GM21447 (cell line): ENCODE measurements at regions not wholly inside any gene's neighbourhood (a gene's known extent, or its start where the extent isn't known, plus 50 kb on each side); places are given as distances from the start of the nearest gene placed in this dataset.

Experiments
- ATAC-seq: cut with Tn5 transposase; IDR thresholded peaks from one replicate; pipeline ENCODE4 v1.9.1; 2021; ENCODE audit not compliant: unreplicated experiment

DNA sequence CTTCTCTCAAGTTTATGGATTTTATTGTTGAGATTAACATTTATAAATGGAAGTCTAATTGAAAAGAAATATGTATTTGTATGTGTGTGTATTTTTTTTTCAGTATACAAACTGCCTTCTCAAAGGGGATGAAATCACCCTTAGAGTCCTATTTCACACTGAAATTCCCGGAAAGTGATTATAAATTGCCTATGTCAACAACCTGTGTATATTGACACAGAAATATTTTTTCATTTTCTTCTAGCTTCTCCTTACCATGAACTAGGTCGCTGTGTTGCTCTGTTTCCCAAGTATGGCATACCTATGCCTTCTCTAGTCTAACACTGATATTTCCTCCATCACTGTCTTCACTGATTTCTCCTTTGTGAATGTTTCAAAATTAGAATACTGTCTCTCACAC, 444.0 kb upstream of the AZI2 start:
- ATAC-seq: no peak

DNA sequence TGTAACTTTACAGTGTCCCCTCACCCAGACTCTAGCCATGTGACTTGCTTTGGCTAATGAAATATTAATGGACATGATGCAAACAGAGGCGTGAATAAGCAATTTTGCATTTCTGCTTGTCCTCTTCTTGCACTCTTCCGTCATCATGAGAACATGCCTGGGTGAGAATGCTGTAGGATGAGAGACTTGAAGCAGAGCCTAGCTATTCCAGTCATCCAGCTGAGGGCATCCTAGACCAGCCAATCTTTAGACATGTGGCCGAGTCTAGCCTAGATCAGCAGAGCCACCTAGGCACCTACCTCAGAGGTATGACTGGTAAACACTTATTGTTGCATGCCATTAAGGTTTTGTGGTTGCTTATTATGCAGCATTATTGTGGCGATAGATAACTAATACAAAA, 450.5 kb upstream of the AZI2 start:
- no peak for ATAC-seq

DNA sequence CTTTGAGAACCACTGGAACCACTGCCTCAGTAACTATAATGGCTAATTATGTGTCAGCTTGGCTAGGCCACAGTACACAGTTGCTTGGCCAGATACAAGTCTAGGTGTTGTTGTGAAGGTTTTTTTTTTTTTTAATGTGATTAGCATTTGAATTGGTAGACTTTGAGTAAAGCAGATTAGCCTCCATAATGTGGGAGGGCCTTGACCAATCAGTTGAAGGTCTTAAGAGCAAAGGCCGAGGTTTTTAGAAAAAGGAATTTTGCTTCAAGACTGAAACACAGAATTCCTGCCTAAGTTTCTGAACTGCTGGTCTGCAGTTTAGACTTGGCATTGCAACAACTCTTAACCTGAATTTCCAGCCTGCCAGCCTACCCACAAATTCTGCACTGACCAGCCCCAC, 451.6 kb upstream of the AZI2 start:
- no peak for ATAC-seq

DNA sequence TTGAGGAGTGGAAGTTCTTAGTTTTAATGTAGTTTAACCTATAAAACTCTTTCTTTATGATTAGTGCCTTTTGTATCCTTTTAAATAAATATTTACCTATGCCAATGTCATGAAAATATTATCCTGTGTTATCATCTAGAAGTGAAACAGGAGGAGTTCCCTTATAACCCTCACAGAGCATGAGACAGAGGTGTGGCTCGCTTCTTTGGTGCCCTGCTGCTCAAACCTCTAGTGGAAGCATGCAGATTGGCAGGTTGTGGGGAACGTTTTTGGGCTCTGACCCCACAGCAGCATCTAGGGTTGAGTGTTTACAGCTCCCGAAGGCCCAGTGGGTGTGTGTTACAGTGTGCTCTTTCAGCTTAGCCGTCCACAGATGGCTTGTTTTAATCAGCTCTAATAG, 459.4 kb upstream of the AZI2 start:
- ATAC-seq: no peak

DNA sequence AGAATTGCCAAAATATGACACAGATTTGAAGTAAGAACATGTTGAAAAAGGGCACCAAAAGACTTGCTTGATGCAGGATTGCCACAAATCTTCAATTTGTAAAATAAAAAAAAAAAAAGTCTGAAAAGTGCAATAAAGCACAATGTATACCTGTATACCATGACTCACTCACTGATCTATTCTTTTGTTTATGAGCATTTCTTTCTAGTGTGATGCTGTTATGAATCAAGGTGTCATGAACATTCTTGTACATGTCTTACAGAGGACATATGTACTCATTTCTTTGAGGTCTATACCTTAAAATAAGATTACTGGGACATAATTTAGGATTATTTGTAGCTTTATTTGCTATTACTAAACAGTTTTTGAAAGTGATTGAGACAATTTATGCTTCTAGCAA, 464.9 kb upstream of the RBMS3 start:
- ATAC-seq: no peak

DNA sequence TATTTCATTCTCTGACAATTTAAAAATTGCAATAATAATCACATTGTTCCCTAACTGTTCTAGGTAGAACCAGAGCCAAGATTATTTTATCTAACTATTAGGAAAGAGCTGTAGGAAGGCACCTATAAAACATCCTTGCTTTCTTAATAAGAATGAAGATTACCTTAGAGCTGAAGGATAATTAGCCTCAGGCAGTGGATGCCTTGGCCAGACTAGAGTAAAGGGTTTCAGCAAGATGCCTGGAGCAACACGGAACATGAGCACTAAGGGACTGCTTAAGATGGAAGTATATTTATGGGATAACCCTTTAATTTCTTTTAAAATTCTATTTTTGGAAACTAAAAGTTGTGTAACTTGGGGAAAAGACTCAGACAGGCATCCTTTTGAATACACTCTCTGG, 456.6 kb upstream of the RBMS3 start:
- ATAC-seq: no peak

DNA sequence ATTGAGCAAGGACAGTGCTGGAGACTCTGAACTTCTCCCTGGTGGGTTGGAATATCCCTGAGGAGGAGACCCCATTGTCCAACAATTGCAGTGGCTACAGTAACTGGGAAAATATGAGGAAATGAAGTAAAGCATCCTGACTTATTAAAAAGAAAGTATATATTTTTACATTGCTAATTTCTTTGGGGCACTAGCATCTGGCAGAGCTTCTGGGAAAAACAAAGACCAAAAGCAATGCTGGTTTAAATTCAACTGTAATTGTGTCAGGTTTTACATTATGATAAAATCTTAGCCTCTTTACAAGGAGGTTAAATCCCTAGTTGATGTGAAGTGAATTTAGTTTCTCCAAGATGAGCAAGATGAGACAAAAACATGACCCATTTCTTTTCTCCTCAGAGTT, 454.0 kb upstream of the RBMS3 start:
- ATAC-seq: no peak

DNA sequence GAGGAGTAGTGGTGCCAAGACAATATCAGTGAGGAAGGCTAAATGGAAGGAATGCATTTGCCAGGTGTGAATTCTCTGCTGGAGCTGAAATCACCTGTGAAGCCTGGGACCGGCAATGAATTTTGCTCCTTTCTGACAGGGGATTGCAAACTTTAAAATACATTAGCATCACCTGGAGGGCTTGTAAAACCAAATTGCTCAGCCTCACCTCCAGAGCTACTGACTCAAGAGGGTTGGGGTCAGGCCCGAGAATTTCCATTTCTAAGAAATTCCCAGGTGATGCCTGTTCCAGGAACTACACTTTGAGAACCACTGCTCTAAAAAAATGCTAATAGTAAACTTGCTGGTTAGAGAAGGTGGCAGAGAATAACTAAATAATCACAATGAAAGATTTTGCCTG, 445.6 kb upstream of the RBMS3 start:
- no peak for ATAC-seq

DNA sequence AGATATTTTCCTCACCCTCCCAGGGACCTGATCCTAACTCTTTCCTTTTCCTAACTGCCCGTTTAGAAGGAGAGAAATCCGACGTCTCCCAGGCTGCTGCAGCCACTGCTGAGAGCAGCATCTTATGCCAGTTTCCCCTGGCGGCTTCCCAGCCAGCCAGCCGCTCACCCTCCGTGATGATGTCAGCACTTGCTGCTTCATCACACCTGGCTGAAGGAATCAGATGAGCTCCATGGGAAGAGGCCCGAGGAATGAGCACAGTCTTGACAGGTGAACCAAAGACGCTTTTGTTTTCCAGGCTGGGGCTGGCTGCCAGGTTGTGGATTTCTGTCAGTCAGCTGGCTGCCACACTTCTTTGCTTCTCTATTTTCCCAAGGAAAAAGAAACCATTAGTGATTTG, 445.1 kb upstream of the RBMS3 start:
- ATAC-seq: no peak

DNA sequence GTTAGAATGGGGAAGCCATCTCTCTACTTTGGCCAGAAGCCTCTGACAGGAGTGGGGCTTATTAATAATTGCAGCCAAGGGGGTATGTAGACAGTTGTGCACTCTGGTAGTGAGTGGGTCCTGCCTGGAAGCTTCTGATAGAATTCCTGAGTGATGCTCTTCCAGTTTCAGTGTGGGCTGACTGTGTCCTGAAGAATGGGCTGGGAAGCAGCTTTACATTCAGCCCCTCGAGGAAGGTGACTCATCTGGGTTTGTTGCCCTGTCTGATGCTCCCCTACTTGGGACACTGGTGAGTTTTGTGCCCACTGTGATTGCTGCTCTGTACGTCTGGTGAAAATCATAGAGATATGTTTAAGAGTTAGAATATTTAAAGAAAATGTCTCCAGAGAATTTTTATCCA, 444.7 kb upstream of the RBMS3 start:
- no peak for ATAC-seq

DNA sequence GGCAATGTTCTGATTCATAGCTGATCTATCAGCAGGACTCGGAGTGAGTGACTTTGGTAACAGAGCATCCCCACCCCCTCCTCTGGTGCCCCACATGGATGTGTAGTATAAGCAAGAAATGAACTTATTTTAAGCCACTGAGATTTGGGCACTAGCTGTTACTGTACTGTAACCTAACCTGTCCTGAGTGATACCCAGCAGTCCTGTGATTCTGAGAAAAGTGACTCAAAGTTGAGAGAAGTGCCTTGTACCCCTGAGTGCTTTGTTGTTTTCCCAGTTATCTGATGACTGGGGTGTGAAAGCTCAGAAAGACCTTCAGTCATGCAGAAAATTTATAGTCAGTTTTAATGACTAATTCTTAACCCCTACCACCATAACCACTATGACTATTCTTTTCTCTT, 439.9 kb upstream of the RBMS3 start:
- ATAC-seq: no peak

DNA sequence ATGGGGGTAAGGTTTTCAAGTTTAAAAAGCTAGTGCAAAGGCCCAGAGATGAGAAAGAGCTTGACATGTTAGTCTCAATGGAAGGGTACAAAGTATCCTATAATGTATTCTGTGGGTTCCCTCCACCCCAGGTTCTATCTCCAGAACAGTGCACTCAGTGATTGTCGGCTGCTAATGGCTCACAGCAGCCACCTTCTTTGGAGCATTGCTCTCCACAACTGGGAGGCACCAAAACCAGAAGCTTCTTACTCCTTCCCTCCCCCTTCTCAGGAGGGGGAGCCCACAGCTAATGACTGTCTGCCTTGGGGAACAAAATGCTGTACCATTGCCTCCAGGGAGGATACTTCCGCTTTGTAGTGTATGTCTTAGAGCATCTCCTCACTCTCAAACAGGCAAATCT, 439.4 kb upstream of the RBMS3 start:
- no peak for ATAC-seq

DNA sequence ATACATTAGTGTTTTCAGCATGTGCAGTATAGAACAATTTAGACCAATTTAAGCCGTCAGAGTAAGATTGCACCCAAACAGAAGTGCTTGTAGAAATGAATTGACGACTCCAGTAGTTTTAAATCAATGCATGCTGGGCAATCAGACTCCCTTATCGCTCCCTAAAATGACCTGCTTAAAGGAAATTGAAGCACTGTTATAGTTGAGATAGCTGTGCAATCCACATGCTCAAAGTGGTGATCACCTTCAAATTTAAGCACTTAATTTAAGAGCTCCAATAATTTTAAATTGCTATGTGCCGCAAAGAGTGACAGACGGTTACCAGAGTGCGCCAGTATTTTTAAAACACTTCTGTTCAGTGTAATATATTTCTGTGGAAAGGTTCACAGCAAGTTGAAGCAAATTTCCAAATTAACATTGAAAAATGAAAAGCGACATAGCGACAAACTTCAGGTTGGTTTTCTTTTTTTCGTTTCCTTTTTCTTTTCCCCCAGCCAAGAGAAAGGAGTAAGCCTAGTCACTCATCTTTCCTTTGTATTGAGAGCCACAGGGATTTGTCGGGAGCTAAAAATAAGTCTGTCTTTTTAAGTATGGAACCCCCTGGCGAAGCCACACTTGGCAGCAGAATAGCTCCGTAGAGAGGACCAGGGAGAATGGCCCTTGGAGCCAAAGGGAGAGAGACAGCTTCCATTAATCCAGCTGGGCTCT, 436.4 kb upstream of the RBMS3 start:
- ATAC-seq: no peak

DNA sequence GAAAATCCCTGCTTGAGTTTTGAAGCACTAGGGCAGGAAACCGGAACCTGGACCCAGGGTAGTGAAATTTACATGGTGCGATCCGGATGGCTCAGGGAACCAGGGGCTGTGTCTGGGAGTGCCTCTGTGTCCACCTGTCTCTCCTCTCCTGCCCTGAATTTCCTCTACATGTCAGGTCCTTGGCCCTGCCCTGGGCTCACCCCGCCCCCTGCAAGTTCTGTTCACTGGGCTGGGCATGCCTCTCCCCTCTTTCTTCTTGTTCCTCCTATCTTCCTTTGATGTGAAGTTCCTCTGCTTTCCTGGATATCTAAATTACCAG, 435.9 kb upstream of the RBMS3 start:
- no peak for ATAC-seq

DNA sequence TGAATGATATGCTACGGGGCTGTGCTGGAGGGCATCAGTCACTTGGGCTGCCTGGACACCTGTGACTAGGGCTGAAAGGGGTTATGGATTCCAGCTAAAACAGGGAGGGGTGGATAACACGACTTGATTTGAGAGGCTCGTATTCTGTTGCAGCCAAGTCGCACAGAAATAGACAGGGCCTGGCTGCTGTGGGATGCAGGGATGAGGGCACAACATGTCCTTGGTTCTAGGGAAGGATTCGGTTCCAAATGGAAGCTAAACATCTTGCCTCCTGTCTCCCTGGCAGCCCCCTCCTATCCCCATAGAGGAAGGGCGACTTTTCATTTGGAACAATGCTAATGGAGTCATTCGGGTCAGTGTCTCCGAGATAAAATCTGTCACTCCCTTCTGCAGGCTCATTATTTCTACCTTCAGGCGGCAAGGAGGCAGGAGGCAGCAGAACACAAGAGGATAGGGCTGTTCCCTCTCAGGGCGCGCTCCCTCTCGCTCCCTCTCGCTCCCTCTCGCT, 433.8 kb upstream of the RBMS3 start:
- no peak for ATAC-seq

DNA sequence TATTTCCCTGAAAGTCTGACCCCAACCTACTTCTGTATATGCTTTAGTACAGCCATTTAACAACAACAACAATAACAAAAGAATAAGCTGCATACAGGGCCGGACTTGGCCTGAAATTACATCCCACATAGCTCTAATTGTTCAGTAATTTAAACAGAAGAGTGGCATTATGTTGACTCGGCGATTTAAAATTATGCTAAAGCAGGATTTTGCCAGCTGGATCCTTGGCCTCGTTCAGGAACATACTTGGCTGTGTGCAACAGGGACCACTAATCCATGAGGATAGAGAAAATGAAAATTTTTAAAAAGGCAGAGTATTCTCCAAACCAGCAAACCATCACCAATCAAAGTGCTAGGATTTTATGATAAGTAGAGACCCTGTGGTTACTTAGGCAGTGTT, 433.1 kb upstream of the RBMS3 start:
- ATAC-seq: no peak

DNA sequence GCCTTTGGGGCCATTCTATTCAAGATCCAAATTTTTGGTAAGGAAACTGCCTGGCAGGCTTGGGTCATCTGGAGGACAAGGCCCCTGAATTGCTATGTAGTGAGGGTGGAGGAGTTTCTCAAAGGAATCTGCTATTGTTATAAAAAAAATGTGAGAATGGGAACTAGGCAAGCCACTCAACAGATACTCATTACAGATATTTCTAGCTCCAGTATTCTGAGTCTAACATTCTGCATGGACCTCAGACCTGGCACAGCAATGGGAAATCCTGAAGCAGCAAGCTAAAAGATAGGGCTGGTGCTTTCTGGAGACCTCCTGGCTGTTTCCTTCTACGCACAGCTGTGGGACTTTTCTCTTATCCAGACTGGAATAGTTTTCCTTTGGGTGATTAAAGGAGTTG, 430.7 kb upstream of the RBMS3 start:
- no peak for ATAC-seq

DNA sequence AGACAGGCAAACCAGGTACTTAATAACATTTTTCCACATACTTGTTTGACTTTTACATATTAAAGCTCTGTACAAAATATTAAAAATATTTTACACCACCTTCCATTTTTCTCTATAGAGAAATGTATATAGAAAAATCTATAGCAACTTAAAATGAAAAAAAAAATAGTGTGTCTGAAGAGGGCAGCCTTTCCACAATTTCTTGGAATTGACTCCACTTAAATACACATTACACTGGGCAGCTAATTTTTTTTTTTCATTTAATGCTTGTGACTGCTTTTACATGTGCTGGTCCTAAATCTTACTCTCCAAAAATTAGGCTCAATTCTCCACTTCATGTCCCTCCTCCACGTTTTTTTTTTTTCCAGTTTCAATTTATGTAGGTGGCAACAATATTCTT, 427.0 kb upstream of the RBMS3 start:
- no peak for ATAC-seq

DNA sequence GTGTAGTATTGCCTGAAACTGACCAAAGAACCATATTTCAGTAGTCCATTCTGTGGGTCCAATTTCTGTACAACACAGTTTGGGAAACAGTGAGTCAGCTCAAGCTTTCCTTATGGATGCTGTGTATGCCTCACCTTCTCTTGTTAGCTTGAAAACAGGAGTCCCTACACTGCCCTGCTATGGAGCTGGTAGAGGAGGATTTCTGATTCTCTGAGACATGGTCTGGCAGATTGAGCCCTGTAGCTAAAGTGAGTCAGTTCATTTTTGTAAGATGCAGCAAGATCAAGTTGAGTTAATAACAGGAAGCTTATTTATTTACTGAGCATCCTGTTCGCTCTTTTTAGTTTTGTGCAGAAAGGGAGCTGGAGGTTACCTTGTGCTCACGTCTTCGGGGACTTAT, 424.1 kb upstream of the RBMS3 start:
- ATAC-seq: no peak

DNA sequence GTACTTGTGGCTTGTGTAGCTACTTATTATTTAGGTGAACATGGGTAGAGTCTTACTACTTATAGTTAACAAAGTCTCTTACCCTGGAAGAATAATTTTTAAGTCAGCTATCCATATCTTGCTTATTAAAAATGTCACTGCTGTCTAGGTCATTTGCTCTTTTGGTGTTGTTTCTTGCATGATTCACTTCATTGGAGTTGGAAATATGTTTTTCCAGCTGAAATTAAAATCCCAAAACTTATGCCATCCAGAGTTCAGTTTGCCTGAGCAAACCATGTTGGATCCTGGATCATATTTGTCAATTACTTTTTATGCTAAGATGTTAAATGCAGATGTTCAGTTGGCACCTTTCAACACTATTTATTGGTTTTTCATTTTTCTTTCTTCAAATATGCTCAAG, 421.0 kb upstream of the RBMS3 start:
- no peak for ATAC-seq

DNA sequence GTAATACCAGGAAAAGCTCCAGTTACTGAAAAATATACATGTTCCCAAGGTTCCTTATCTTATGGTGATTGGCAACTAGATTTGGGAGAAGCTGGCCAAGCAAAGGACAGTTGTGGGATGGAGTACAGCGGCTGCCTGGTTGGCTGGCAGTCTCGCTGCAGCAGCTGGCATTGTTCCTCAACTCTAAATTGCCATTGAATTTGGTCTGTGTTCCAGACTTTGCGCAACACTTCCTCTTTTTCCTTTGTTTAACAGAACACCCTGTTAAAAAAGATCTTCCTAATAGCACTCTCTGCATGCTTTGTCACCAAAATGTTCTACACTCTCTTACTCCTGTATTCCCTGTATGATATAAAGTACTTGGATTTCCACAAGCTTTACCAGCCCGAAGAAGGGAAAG, 420.6 kb upstream of the RBMS3 start:
- no peak for ATAC-seq

DNA sequence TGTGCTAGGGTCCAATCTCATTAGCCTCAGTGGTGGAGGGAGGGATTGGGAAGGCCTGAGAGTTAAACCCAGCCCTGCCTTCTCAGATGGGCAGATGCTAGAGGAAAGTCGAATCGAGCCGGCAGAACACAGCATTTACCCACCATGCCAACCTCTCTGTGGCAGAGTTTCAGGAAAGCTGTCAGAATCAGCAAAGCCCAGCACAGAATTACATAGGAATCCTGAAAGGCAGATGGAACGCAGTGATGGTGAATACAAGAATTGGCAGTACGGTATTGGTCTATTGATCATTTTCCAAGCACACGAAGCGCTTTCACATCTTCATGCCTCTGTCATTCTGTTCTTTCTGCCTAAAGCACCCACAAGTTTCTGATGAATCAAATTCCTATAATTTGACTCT, 417.7 kb upstream of the RBMS3 start:
- no peak for ATAC-seq

DNA sequence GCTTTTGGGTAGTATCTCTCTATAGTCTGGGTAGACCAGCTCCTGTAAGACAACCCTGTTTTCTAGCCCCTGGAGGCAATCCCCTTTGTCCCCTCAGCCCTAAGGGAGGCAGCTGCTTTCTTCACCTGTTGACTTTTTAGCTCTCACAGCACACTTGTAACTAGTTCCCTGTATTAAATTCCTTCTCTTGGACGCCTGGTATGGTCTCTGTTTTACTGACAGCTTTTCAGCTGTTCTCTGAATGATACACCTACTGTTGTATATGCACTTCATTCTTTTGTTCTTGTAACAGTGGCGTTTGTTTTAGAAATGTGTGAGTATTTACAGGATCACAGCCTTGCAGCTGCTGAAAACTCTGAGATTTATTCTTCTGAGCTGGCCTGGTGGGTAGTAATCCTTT, 413.0 kb upstream of the RBMS3 start:
- no peak for ATAC-seq

DNA sequence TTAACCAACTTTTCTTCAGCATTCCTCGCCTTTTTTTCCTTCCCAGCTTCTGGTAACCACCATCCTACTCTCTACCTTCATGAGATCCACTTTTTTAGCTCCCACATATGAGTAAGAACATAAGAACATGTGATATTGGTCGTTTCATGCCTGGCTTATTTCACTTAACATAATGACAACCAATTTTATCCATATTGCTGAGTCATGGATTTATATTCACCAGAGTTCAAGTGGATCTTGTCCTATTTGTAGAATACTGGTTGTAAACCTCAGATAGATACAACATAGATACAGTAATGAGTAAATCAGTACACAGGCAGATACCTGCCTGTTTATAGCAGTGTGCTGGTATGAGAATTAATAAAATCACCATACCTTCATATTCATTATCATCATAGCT, 412.0 kb upstream of the RBMS3 start:
- ATAC-seq: no peak
